ENCODE measurements at regions not wholly inside any gene's neighbourhood (a gene's known extent, or its start where the extent isn't known, plus 50 kb on each side); places are given as distances from the start of the nearest gene placed in this dataset.

- no peaks in the 10 kb centered on the region for H3K79me2 ChIP-seq (ENCODE audit: insufficient read depth, low read length)
- no peak overlapping the region for H3K4me3 ChIP-seq (ENCODE audit: low read length, poor library complexity, severe bottlenecking)
These were observed 208.6 kb downstream of the DRD1 start for GRCh38 chr5:175235251-175235960.

DNA sequence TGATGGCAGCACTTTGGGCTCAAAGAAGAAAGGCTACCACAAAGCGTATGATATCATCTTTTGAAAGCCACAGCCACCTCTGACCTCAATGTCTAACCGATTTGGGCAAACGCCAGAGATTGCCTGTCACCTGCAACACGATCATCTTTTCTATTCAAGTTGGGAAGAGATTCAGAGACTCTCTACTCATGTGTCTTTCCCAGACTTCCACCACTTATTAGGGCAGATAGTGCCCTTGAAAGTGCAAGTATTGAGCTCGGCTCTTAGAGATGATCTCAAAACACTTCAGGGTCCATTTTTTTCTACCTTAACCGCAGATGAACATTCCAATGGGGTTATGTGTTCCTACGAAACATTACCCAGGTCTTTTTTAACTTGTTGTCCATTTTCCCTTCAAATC, 213.7 kb downstream of the DRD1 start:
- no peaks in the 10 kb centered on the region for H3K79me2 ChIP-seq (ENCODE audit: insufficient read depth, low read length)
- H3F3A ChIP-seq (ENCODE audit: low read depth), result no peaks in the 10 kb centered on the region
- H3K4me1 ChIP-seq (ENCODE audit: insufficient read depth, low read length, poor library complexity, severe bottlenecking), result no peaks in the 10 kb centered on the region
- no peaks in the 10 kb centered on the region for H3K36me3 ChIP-seq (ENCODE audit: insufficient read depth, low read length)
- no peak overlapping the region for H3K9ac ChIP-seq (ENCODE audit: low read depth, low read length, poor library complexity, severe bottlenecking)
- no peak overlapping the region for H3K4me2 ChIP-seq (ENCODE audit: low read depth, low read length, poor library complexity, severe bottlenecking)
- H3K9me2 ChIP-seq (replicated peaks; ENCODE audit: low read depth, low read length), result no peaks in the 10 kb centered on the region
- no peaks in the 10 kb centered on the region for H4K20me1 ChIP-seq (ENCODE audit: insufficient read depth, low read length, poor library complexity, severe bottlenecking)
- H3K9me3 ChIP-seq (ENCODE audit: insufficient read depth, low read depth, low read length), result no peaks in the 10 kb centered on the region
- no peak overlapping the region for H3K4me3 ChIP-seq (ENCODE audit: low read length, poor library complexity, severe bottlenecking)
- no peak overlapping the region for H2AFZ ChIP-seq (ENCODE audit: low read length)
- no peaks in the 10 kb centered on the region for H3K27me3 ChIP-seq (ENCODE audit: insufficient read depth, low read length, poor library complexity, severe bottlenecking)
- TF ChIP-seq EZH2phosphoT487 (IDR thresholded peaks at IDR 0.05; ENCODE audit: borderline replicate concordance), result no peak
- TF ChIP-seq, protein P1, sequence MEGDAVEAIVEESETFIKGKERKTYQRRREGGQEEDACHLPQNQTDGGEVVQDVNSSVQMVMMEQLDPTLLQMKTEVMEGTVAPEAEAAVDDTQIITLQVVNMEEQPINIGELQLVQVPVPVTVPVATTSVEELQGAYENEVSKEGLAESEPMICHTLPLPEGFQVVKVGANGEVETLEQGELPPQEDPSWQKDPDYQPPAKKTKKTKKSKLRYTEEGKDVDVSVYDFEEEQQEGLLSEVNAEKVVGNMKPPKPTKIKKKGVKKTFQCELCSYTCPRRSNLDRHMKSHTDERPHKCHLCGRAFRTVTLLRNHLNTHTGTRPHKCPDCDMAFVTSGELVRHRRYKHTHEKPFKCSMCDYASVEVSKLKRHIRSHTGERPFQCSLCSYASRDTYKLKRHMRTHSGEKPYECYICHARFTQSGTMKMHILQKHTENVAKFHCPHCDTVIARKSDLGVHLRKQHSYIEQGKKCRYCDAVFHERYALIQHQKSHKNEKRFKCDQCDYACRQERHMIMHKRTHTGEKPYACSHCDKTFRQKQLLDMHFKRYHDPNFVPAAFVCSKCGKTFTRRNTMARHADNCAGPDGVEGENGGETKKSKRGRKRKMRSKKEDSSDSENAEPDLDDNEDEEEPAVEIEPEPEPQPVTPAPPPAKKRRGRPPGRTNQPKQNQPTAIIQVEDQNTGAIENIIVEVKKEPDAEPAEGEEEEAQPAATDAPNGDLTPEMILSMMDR (conservative IDR thresholded peaks at IDR 0.05; ENCODE audit: low read length), result no peak

More at GRCh38 chr5:175235251-175235960, 208.6 kb downstream of the DRD1 start:
- Histone ChIP-seq H3K9ac (ENCODE audit: low read depth, low read length, poor library complexity, severe bottlenecking) (no peak overlapping the region), H3K9me2 (replicated peaks; ENCODE audit: low read depth, low read length) (no peaks in the 10 kb centered on the region), H3K36me3 (ENCODE audit: insufficient read depth, low read length) (no peaks in the 10 kb centered on the region), H3K4me2 (ENCODE audit: low read depth, low read length, poor library complexity, severe bottlenecking) (no peak overlapping the region), H3K9me3 (ENCODE audit: insufficient read depth, low read depth, low read length) (no peaks in the 10 kb centered on the region), H3F3A (ENCODE audit: low read depth) (no peaks in the 10 kb centered on the region), H3K27me3 (ENCODE audit: insufficient read depth, low read length, poor library complexity, severe bottlenecking) (no peaks in the 10 kb centered on the region), H3K4me1 (ENCODE audit: insufficient read depth, low read length, poor library complexity, severe bottlenecking) (no peaks in the 10 kb centered on the region), H2AFZ (ENCODE audit: low read length) (no peak overlapping the region), H4K20me1 (ENCODE audit: insufficient read depth, low read length, poor library complexity, severe bottlenecking) (no peaks in the 10 kb centered on the region)
- no peak for TF ChIP-seq EZH2phosphoT487 (IDR thresholded peaks at IDR 0.05; ENCODE audit: borderline replicate concordance)
- TF ChIP-seq, protein P1 (conservative IDR thresholded peaks at IDR 0.05; ENCODE audit: low read length), result no peak

DNA sequence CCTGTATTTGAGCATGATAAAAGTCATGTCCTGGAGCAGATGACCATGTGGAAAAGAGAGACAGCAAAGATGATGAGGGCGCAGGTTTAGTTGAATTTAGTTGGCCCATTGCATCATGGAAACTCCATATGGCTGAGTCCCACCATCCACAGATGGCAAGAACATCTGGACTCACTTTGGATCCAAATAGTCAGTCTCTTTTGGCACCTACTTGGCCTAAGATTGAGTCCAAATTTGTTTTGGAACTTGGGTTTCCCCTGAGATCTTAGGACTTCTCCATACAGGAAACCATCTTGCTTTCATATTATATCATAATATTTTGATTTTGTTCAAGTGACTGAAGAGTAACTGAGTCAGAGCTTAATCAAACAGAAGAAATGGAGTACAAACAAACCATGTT, 217.5 kb downstream of the DRD1 start:
- H4K20me1 ChIP-seq (ENCODE audit: insufficient read depth, low read length, poor library complexity, severe bottlenecking), result no peaks in the 10 kb centered on the region
- no peaks in the 10 kb centered on the region for H3K27me3 ChIP-seq (ENCODE audit: insufficient read depth, low read length, poor library complexity, severe bottlenecking)
- H3K36me3 ChIP-seq (ENCODE audit: insufficient read depth, low read length), result no peaks in the 10 kb centered on the region
- no peak overlapping the region for H2AFZ ChIP-seq (ENCODE audit: low read length)
- no peaks in the 10 kb centered on the region for H3F3A ChIP-seq (ENCODE audit: low read depth)
- no peaks in the 10 kb centered on the region for H3K79me2 ChIP-seq (ENCODE audit: insufficient read depth, low read length)
- no peaks in the 10 kb centered on the region for H3K9me2 ChIP-seq (replicated peaks; ENCODE audit: low read depth, low read length)
- no peaks in the 10 kb centered on the region for H3K4me1 ChIP-seq (ENCODE audit: insufficient read depth, low read length, poor library complexity, severe bottlenecking)
- no peak overlapping the region for H3K4me2 ChIP-seq (ENCODE audit: low read depth, low read length, poor library complexity, severe bottlenecking)
- H3K4me3 ChIP-seq (ENCODE audit: low read length, poor library complexity, severe bottlenecking), result no peak overlapping the region
- TF ChIP-seq, protein P1 (conservative IDR thresholded peaks at IDR 0.05; ENCODE audit: low read length), result no peak
- no peak for TF ChIP-seq EZH2phosphoT487 (IDR thresholded peaks at IDR 0.05; ENCODE audit: borderline replicate concordance)
- H3K9ac ChIP-seq (ENCODE audit: low read depth, low read length, poor library complexity, severe bottlenecking), result no peak overlapping the region
- no peaks in the 10 kb centered on the region for H3K9me3 ChIP-seq (ENCODE audit: insufficient read depth, low read depth, low read length)
